ENCODE measurements at regions not wholly inside any gene's neighbourhood (a gene's known extent, or its start where the extent isn't known, plus 50 kb on each side); places are given as distances from the start of the nearest gene placed in this dataset.

DNA sequence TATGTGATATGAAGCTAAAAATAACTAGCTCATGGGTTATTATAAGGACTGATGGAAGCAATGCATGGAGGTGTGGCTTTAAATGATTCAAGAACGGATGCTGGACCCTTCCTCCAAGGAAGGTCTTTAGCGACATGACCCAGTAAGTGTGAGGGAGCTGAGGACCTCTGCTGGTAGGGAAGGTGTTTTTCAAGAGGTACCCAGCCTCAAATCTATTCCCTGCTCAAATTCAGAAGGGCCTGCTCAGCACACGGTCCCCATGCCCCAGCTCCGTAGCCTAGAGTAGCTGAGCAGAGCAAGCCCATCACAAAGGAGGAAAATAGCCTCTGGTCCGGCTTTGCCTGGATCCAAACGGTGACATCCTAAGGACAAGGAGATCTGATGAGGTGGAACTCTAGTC is 266.2 kb upstream of the IGF1R start:
- WGBS, 2 donors: 61 to 74% methylated on average over 6 of the region's 6 CpGs
- TF ChIP-seq, protein P1, sequence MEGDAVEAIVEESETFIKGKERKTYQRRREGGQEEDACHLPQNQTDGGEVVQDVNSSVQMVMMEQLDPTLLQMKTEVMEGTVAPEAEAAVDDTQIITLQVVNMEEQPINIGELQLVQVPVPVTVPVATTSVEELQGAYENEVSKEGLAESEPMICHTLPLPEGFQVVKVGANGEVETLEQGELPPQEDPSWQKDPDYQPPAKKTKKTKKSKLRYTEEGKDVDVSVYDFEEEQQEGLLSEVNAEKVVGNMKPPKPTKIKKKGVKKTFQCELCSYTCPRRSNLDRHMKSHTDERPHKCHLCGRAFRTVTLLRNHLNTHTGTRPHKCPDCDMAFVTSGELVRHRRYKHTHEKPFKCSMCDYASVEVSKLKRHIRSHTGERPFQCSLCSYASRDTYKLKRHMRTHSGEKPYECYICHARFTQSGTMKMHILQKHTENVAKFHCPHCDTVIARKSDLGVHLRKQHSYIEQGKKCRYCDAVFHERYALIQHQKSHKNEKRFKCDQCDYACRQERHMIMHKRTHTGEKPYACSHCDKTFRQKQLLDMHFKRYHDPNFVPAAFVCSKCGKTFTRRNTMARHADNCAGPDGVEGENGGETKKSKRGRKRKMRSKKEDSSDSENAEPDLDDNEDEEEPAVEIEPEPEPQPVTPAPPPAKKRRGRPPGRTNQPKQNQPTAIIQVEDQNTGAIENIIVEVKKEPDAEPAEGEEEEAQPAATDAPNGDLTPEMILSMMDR (IDR thresholded peaks at IDR 0.05): no peak
- no peak for TF ChIP-seq POLR2A (IDR thresholded peaks at IDR 0.05)
- intact Hi-C loops (cut with DNase I): no loop called here
- DNase-seq: no peak
- Histone ChIP-seq H3K27ac (no peak overlapping the region), H3K36me3 (no peaks in the 10 kb centered on the region), H3K4me3 (no peak overlapping the region), H3K4me1 (no peaks in the 10 kb centered on the region), H3K9me3 (peaks cover 0 to 8% (median 0%) of the 10 kb centered on the region in 3 donors), H3K27me3 (peaks cover 0 to 17% (median 0%) of the 10 kb centered on the region in 4 donors)

GRCh38 chr15:98383571-98383970 is 264.8 kb upstream of the IGF1R start:
- DNase-seq: no peak

DNA sequence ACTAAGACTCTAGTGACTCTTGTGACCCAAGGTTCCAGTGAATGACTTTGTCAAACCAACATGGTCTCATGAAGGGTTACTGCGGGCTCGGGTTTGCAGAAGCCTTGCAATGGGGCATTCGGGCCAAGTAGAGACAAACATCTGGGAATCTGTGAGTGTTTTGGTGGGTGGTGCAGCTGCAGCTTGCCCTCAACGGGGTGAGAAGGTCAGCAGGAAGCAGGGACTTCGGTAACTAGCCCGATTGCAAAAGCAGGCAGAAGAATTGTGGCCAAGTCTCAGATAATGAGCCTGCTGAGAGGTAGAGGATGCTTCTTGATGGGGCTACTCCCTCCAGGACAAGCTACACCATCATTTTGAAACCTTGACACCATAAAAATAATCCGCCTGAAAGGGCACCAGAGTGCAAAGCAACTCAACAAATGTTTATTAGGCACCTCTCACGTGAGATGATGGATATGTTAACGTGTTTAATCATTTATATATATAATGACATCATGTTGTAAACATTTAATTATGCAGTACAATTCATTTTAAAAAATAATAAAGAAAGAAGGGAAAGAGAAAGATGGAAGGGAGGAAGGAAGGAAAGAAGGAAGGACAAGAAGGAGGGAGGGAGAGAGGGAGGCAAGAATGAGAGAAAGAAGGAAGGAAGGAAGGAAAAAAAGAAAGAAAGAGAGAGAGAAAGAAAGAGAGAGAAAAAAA is 263.9 kb upstream of the IGF1R start:
- H3K27ac ChIP-seq: no peak overlapping the region
- H3K4me3 ChIP-seq: no peak overlapping the region
- 57 to 66% methylated on average over 4 to 8 of the region's 9 CpGs for WGBS, 2 donors
- no peaks in the 10 kb centered on the region for H3K36me3 ChIP-seq
- H3K4me1 ChIP-seq: no peaks in the 10 kb centered on the region
- intact Hi-C loops (cut with DNase I): no loop called here
- H3K27me3 ChIP-seq: peaks cover 0 to 17% (median 0%) of the 10 kb centered on the region in 4 donors
- DNase-seq: no peak
- no peak for TF ChIP-seq POLR2A (IDR thresholded peaks at IDR 0.05)
- TF ChIP-seq, protein P1 (IDR thresholded peaks at IDR 0.05): no peak
- H3K9me3 ChIP-seq: peaks cover 0 to 3% (median 0%) of the 10 kb centered on the region in 3 donors

More at GRCh38 chr15:98383571-98383970, 264.8 kb upstream of the IGF1R start:
- intact Hi-C loops (cut with DNase I): no loop called here
- H3K27ac ChIP-seq: no peak overlapping the region
- TF ChIP-seq, protein P1 (IDR thresholded peaks at IDR 0.05): no peak
- TF ChIP-seq POLR2A (IDR thresholded peaks at IDR 0.05): no peak
- H3K9me3 ChIP-seq: peaks cover 0 to 8% (median 0%) of the 10 kb centered on the region in 3 donors
- H3K4me3 ChIP-seq: no peak overlapping the region
- no peaks in the 10 kb centered on the region for H3K36me3 ChIP-seq
- peaks cover 0 to 17% (median 0%) of the 10 kb centered on the region in 4 donors for H3K27me3 ChIP-seq
- WGBS, 2 donors: 76 to 78% methylated on average over 2 of the region's 2 CpGs
- H3K4me1 ChIP-seq: no peaks in the 10 kb centered on the region

DNA sequence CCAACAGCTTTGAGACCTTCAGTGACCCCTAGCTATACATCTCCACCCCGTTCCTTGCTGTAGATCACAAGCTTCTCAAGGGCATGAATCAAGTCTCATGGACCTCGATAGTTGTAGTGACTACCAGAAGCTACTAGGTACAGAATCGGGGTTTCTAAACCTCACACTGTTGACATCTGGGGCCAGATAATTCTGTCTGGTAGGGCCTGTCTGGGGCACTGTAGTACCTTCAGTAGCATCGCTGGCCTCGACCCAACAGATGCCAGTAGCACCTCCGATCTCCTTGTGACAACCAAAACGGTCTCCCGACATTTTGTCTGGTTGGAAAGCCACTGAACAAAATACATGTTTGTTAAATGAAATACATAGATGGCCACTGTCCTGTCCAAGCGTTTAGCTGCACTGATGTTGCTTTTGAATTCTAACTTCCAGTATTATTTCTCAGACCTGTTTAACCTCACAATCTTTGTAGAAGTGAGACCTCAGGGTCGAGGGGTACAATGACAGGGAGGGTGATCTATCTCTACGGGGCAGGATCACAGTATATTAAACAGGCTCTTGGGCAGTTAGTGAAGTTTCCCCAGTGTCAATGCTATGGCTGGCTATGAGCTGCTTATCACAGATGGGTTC is 262.5 kb upstream of the IGF1R start:
- Histone ChIP-seq H3K36me3 (no peaks in the 10 kb centered on the region), H3K4me3 (no peak overlapping the region), H3K27me3 (peaks cover 0 to 17% (median 0%) of the 10 kb centered on the region in 4 donors), H3K9me3 (no peaks in the 10 kb centered on the region), H3K4me1 (no peaks in the 10 kb centered on the region), H3K27ac (no peak overlapping the region)
- intact Hi-C loops (cut with DNase I): no loop called here
- DNase-seq: no peak
- TF ChIP-seq POLR2A (IDR thresholded peaks at IDR 0.05): no peak
- TF ChIP-seq, protein P1 (IDR thresholded peaks at IDR 0.05): no peak
- WGBS, 2 donors: 80 to 82% methylated on average over 8 to 11 of the region's 11 CpGs

GRCh38 chr15:98386561-98386960 is 261.8 kb upstream of the IGF1R start:
- Histone ChIP-seq H3K9me3 (no peaks in the 10 kb centered on the region), H3K4me1 (no peaks in the 10 kb centered on the region), H3K4me3 (no peak overlapping the region), H3K27ac (no peak overlapping the region), H3K27me3 (peaks cover 0 to 17% (median 0%) of the 10 kb centered on the region in 4 donors), H3K36me3 (no peaks in the 10 kb centered on the region)
- no peak for DNase-seq
- intact Hi-C loops (cut with DNase I): no loop called here
- WGBS, 2 donors: 66 to 78% methylated on average over 7 to 8 of the region's 8 CpGs
- no peak for TF ChIP-seq POLR2A (IDR thresholded peaks at IDR 0.05)
- TF ChIP-seq, protein P1 (IDR thresholded peaks at IDR 0.05): no peak

All from esophagus squamous epithelium (tissue), 5 donors.